ENCODE measurements at regions not wholly inside any gene's neighbourhood (a gene's known extent, or its start where the extent isn't known, plus 50 kb on each side); places are given as distances from the start of the nearest gene placed in this dataset.

DNA sequence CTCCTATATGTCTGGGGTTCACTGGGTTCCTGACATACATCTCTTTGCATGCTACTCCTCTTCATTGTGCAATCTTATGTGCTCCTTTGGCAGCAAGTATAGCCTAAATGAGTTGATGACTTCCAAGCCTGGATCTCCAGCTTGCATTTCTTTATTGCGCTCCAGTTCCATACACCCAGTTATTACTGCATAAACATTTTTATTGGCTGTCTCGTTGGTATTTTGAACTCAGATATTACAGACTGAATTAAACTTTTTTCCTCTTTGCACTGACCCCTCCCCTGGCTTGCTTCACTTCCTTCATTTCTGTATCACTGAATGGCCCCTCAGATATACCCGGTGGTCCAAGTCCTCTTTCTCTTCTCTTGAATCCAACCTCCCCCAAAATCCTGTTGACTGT is 219.2 kb downstream of the MC4R start:
- Mint-ChIP-seq H3K4me1 (ENCODE audit: low read depth) (no peaks in the 10 kb centered on the region), H3K9me3 (no peaks in the 10 kb centered on the region), H3K4me3 (no peak overlapping the region), H3K27me3 (ENCODE audit: insufficient read depth) (no peaks in the 10 kb centered on the region), H3K36me3 (ENCODE audit: low read depth) (no peaks in the 10 kb centered on the region), H3K27ac (no peak overlapping the region)
- intact Hi-C loops (cut with micrococcal nuclease), result no loop called here
- DNase-seq (ENCODE audit: low spot score), result no peak

DNA sequence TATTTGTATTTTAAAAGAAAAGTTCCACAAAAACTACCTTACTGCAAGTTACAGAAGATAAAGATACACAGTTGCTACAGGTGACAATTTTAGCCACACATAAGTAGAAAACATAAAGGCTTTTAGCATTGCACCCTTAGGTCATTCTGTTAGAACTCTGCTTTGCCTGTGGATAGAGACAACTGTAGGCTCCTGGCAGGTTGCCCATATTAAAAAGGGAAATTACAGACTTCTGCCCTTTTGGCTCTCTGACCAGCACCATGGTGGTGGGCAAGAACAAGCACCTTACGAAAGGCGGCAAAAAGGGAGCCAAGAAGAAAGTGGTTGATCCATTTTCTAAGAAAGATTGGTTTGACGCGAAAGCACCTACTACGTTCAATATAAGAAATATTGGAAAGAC is 223.3 kb downstream of the MC4R start:
- Mint-ChIP-seq H3K4me3 (no peak overlapping the region), H3K27ac (no peak overlapping the region), H3K4me1 (ENCODE audit: low read depth) (no peaks in the 10 kb centered on the region), H3K9me3 (no peaks in the 10 kb centered on the region), H3K36me3 (ENCODE audit: low read depth) (no peaks in the 10 kb centered on the region), H3K27me3 (ENCODE audit: insufficient read depth) (no peaks in the 10 kb centered on the region)
- no peak for DNase-seq (ENCODE audit: low spot score)
- intact Hi-C loops (cut with micrococcal nuclease), result loop anchor here (10.0 kb wide), 1 partner anchor 855 kb away; no protein-coding TSS in a partner anchor

GRCh38 chr18:60147323-60147722 is 225.3 kb downstream of the MC4R start:
- intact Hi-C loops (cut with micrococcal nuclease), result loop anchor here (10.0 kb wide), 1 partner anchor 853 kb away; no protein-coding TSS in a partner anchor
- no peak for DNase-seq (ENCODE audit: low spot score)
- Mint-ChIP-seq H3K27ac (no peak overlapping the region), H3K36me3 (ENCODE audit: low read depth) (no peaks in the 10 kb centered on the region), H3K4me1 (ENCODE audit: low read depth) (no peaks in the 10 kb centered on the region), H3K4me3 (no peak overlapping the region), H3K9me3 (no peaks in the 10 kb centered on the region), H3K27me3 (ENCODE audit: insufficient read depth) (no peaks in the 10 kb centered on the region)

DNA sequence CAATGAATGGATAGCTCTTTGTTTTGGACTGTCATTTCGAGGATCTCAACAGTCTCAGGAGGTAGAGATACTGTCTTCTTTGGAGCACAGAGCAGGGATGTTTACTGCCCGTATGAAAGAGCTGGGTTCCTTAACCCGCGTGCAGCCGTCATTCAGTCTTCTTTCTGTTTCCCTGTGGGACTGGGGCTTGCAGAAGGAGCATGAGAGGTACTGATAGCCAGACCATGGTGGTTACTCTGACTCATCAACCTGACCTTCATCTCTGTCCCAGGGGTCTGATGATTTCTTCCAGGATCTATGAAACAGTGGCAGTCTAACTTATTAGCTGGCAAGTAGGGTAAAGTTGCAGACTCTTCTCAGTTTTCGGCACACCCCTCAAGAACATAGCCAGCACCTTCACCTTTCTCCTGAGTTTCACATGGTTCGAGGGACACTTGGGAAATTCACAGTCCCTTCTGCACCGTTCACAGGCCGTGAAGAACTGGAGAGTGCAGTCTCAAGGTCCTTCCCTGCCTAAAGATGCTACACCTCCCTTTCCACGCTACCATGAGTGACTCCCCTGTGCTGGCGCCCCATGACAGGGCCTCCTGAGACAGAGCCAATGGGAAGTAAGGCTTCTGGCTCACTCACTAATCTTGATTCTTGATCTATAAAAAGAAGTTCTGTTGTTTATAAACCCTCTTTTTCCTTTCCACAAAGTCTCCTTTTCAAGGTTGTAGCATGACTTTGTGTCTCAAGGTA is 226.2 kb downstream of the MC4R start:
- DNase-seq (ENCODE audit: low spot score), result no peak
- no peaks in the 10 kb centered on the region for H3K4me1 Mint-ChIP-seq (ENCODE audit: low read depth)
- H3K27ac Mint-ChIP-seq, result no peak overlapping the region
- H3K4me3 Mint-ChIP-seq, result no peak overlapping the region
- H3K27me3 Mint-ChIP-seq (ENCODE audit: insufficient read depth), result no peaks in the 10 kb centered on the region
- intact Hi-C loops (cut with micrococcal nuclease), result loop anchor here (10.0 kb wide), 1 partner anchor 852 kb away; no protein-coding TSS in a partner anchor
- no peaks in the 10 kb centered on the region for H3K36me3 Mint-ChIP-seq (ENCODE audit: low read depth)
- H3K9me3 Mint-ChIP-seq, result no peaks in the 10 kb centered on the region

GRCh38 chr18:60145776-60146175 is 226.8 kb downstream of the MC4R start:
- DNase-seq (ENCODE audit: low spot score), result no peak
- no peaks in the 10 kb centered on the region for H3K36me3 Mint-ChIP-seq (ENCODE audit: low read depth)
- H3K27me3 Mint-ChIP-seq (ENCODE audit: insufficient read depth), result no peaks in the 10 kb centered on the region
- H3K27ac Mint-ChIP-seq, result no peak overlapping the region
- intact Hi-C loops (cut with micrococcal nuclease), result loop anchor here (10.0 kb wide), 1 partner anchor 851 kb away; no protein-coding TSS in a partner anchor
- H3K9me3 Mint-ChIP-seq, result no peaks in the 10 kb centered on the region
- no peaks in the 10 kb centered on the region for H3K4me1 Mint-ChIP-seq (ENCODE audit: low read depth)
- no peak overlapping the region for H3K4me3 Mint-ChIP-seq

DNA sequence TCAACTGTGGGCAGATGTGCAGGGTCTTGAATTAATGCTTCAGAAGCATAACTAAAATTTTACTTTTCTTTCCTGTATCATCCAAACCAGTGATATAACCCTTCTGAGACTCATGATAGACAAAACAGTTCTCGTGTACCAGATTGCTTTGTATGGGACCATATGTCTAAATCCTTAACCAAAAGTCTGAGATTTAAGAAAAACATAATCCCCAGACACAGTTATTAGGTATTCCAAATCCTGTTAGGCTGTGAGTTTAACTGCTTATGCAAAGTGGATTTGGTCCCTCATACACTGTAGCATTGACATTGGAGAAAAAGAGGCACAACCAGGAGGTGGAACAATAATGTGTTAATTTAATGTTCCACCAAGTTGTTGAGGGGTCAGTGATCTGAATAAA is 235.0 kb downstream of the PMAIP1 start:
- Mint-ChIP-seq H3K4me3 (no peak overlapping the region), H3K4me1 (ENCODE audit: low read depth) (no peaks in the 10 kb centered on the region), H3K9me3 (no peaks in the 10 kb centered on the region), H3K27ac (no peak overlapping the region), H3K27me3 (ENCODE audit: insufficient read depth) (no peaks in the 10 kb centered on the region), H3K36me3 (ENCODE audit: low read depth) (no peaks in the 10 kb centered on the region)
- intact Hi-C loops (cut with micrococcal nuclease), result no loop called here
- DNase-seq (ENCODE audit: low spot score), result no peak

DNA sequence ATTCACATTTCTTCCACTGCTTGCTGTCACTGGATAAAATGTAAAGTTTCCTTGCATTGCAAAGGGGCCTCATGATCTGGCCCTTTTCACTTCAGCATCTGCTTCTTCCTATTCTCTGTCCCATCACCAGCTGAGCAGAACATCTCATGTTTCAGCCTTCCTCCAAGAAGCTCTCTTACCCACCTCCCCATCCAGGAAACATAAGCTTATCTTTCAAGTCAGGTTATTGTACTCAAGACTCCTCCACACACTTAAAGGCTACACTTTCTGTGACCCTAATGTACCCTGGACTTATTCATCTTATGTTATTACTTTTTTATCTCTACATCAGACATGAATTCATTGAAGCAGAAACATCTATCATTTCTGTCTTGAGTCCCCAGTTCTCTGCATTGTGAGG is 230.5 kb downstream of the PMAIP1 start:
- H3K4me1 Mint-ChIP-seq (ENCODE audit: low read depth), result no peaks in the 10 kb centered on the region
- no peaks in the 10 kb centered on the region for H3K9me3 Mint-ChIP-seq
- DNase-seq (ENCODE audit: low spot score), result no peak
- intact Hi-C loops (cut with micrococcal nuclease), result no loop called here
- H3K27me3 Mint-ChIP-seq (ENCODE audit: insufficient read depth), result no peaks in the 10 kb centered on the region
- H3K36me3 Mint-ChIP-seq (ENCODE audit: low read depth), result no peaks in the 10 kb centered on the region
- no peak overlapping the region for H3K4me3 Mint-ChIP-seq
- no peak overlapping the region for H3K27ac Mint-ChIP-seq

DNA sequence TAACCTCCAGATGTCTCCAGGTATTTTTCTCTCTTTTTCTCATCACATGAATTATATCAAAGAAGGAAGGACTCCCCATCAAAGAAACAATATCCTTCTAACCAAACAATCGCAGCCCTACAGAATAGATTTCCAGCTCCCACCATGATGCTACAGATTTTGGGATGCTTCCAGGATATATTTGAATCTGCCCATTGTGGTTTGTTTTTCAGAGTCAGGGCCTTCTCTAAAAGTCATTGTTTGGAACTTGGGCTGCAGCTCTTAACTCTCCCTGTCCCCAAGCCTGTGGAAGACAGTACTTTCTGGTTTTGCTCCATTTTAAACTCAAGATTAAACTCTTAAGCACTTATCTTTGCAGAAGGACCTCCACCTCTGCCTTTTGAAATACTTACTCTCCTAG is 223.2 kb downstream of the PMAIP1 start:
- Mint-ChIP-seq H3K4me3 (no peak overlapping the region), H3K4me1 (ENCODE audit: low read depth) (no peaks in the 10 kb centered on the region), H3K27me3 (ENCODE audit: insufficient read depth) (no peaks in the 10 kb centered on the region), H3K9me3 (no peaks in the 10 kb centered on the region), H3K27ac (no peak overlapping the region), H3K36me3 (ENCODE audit: low read depth) (no peaks in the 10 kb centered on the region)
- no peak for DNase-seq (ENCODE audit: low spot score)
- intact Hi-C loops (cut with micrococcal nuclease), result no loop called here

- H3K27ac Mint-ChIP-seq, result no peak overlapping the region
- intact Hi-C loops (cut with micrococcal nuclease), result no loop called here
- no peak for DNase-seq (ENCODE audit: low spot score)
- H3K27me3 Mint-ChIP-seq (ENCODE audit: insufficient read depth), result no peaks in the 10 kb centered on the region
- no peaks in the 10 kb centered on the region for H3K9me3 Mint-ChIP-seq
- H3K4me3 Mint-ChIP-seq, result no peak overlapping the region
- H3K4me1 Mint-ChIP-seq (ENCODE audit: low read depth), result no peaks in the 10 kb centered on the region
- H3K36me3 Mint-ChIP-seq (ENCODE audit: low read depth), result no peaks in the 10 kb centered on the region
These were observed 222.5 kb downstream of the PMAIP1 start for GRCh38 chr18:60122339-60122738.

DNA sequence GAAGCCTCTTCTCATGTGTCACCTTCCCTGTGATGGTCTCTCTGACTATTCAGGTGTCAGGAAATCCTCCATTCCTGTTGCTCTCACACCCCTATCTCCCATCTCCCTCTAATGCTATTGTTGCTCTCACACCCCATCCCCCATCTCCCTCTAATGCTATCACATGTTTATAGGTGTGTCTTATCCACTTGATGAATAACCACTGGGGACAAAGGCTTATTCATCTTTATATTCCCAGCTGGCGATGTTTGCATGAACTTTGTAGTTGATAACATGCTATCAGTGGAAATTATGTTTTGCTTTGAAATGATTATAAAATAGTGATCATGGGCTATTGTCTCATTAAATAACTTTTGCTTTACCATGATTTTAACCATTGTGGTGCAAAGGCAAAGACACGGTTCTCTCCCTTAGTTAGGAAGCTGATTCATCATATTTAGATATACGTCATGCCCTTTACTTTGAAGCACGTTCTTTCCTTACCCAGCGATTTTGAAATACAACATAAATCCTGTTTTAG is 220.5 kb downstream of the PMAIP1 start:
- intact Hi-C loops (cut with micrococcal nuclease), result no loop called here
- H3K4me1 Mint-ChIP-seq (ENCODE audit: low read depth), result no peaks in the 10 kb centered on the region

GRCh38 chr18:60117321-60117720 is 217.5 kb downstream of the PMAIP1 start:
- H3K9me3 Mint-ChIP-seq, result no peaks in the 10 kb centered on the region
- H3K4me1 Mint-ChIP-seq (ENCODE audit: low read depth), result no peaks in the 10 kb centered on the region
- no peaks in the 10 kb centered on the region for H3K36me3 Mint-ChIP-seq (ENCODE audit: low read depth)
- no peak overlapping the region for H3K4me3 Mint-ChIP-seq
- H3K27me3 Mint-ChIP-seq (ENCODE audit: insufficient read depth), result no peaks in the 10 kb centered on the region
- DNase-seq (ENCODE audit: low spot score), result no peak
- no peak overlapping the region for H3K27ac Mint-ChIP-seq
- intact Hi-C loops (cut with micrococcal nuclease), result no loop called here

More for the DNA sequence above, 220.5 kb downstream of the PMAIP1 start:
- Mint-ChIP-seq H3K27ac (no peak overlapping the region), H3K9me3 (no peaks in the 10 kb centered on the region), H3K27me3 (ENCODE audit: insufficient read depth) (no peaks in the 10 kb centered on the region), H3K4me3 (no peak overlapping the region), H3K36me3 (ENCODE audit: low read depth) (no peaks in the 10 kb centered on the region)
- DNase-seq (ENCODE audit: low spot score), result no peak

GRCh38 chr18:60113396-60113795 is 213.6 kb downstream of the PMAIP1 start:
- intact Hi-C loops (cut with micrococcal nuclease), result no loop called here
- Mint-ChIP-seq H3K27me3 (ENCODE audit: insufficient read depth) (no peaks in the 10 kb centered on the region), H3K4me3 (no peak overlapping the region), H3K4me1 (ENCODE audit: low read depth) (no peaks in the 10 kb centered on the region), H3K27ac (no peak overlapping the region), H3K36me3 (ENCODE audit: low read depth) (no peaks in the 10 kb centered on the region), H3K9me3 (no peaks in the 10 kb centered on the region)
- DNase-seq (ENCODE audit: low spot score), result no peak

GRCh38 chr18:60112369-60112768 is 212.6 kb downstream of the PMAIP1 start:
- Mint-ChIP-seq H3K27me3 (ENCODE audit: insufficient read depth) (no peaks in the 10 kb centered on the region), H3K9me3 (no peaks in the 10 kb centered on the region)
- intact Hi-C loops (cut with micrococcal nuclease), result no loop called here

More at GRCh38 chr18:60112369-60112768, 212.6 kb downstream of the PMAIP1 start:
- Mint-ChIP-seq H3K4me3 (no peak overlapping the region), H3K4me1 (ENCODE audit: low read depth) (no peaks in the 10 kb centered on the region), H3K27ac (no peak overlapping the region), H3K36me3 (ENCODE audit: low read depth) (no peaks in the 10 kb centered on the region)
- DNase-seq (ENCODE audit: low spot score), result no peak
